ENCODE measurements at regions not wholly inside any gene's neighbourhood (a gene's known extent, or its start where the extent isn't known, plus 50 kb on each side); places are given as distances from the start of the nearest gene placed in this dataset.

DNA sequence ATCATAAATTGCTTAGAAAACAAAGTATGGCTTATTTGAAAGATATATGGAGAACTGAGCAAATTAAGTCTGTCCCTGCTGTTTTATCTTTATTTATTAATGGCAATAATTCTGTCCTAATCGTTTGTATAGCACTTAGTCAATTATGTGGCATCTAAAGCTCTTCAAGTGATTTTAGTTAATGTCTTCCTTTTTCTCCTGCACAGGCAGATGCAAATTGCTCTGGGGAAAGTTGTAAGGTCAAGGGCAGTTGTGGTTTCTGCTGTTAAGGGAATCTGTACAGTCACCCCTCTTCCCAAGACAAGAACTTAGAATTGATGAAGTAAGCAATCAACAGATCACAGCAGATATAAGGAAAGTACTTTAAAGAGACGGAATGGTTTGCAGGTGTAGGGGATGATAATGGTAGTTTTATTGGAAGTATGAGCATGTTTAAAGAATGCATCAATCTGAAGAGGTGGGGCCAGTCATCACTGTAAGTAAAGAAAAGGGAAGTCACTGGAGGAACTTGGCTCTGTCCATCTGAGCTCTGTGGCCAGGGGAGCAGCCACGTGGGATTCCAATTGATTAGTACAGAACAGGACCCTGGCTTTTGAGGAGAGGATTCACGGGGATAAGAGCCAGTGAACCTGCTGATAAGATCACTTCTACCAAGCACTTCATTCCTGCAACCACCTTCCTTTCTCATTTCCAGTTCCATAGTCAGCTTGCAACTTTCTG, 116.0 kb upstream of the KCNJ6 start:
- Histone ChIP-seq H3K9me3 (ENCODE audit: control insufficient read depth in 4 of 4, insufficient read depth in 3 of 4, low read length in 3 of 4) (no peaks in the 10 kb centered on the region), H3K4me1 (ENCODE audit: control insufficient read depth in 5 of 5, insufficient read depth in 5 of 5, low read length in 5 of 5) (no peaks in the 10 kb centered on the region), H3K9ac (ENCODE audit: insufficient read depth in 1 of 2, low read length in 2 of 2) (no peak overlapping the region), H3K27me3 (ENCODE audit: control insufficient read depth in 3 of 3, insufficient read depth in 3 of 3, low read length in 2 of 3) (no peaks in the 10 kb centered on the region), H3K27ac (ENCODE audit: low read depth in 1 of 2, low read length in 1 of 2) (no peak overlapping the region), H3K36me3 (ENCODE audit: control insufficient read depth in 4 of 4, insufficient read depth in 4 of 4, low read length in 4 of 4) (no peaks in the 10 kb centered on the region), H3K4me3 (no peak overlapping the region)
- TF ChIP-seq, protein P1, sequence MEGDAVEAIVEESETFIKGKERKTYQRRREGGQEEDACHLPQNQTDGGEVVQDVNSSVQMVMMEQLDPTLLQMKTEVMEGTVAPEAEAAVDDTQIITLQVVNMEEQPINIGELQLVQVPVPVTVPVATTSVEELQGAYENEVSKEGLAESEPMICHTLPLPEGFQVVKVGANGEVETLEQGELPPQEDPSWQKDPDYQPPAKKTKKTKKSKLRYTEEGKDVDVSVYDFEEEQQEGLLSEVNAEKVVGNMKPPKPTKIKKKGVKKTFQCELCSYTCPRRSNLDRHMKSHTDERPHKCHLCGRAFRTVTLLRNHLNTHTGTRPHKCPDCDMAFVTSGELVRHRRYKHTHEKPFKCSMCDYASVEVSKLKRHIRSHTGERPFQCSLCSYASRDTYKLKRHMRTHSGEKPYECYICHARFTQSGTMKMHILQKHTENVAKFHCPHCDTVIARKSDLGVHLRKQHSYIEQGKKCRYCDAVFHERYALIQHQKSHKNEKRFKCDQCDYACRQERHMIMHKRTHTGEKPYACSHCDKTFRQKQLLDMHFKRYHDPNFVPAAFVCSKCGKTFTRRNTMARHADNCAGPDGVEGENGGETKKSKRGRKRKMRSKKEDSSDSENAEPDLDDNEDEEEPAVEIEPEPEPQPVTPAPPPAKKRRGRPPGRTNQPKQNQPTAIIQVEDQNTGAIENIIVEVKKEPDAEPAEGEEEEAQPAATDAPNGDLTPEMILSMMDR (IDR thresholded peaks at IDR 0.05; ENCODE audit: control extremely low read depth, extremely low read depth): no peak
- ATAC-seq (ENCODE audit: insufficient read depth, low FRiP score) (no peak), DNase-seq (no peak)
- WGBS, 2 donors: 41 to 43% methylated on average over 4 of the region's 4 CpGs

DNA sequence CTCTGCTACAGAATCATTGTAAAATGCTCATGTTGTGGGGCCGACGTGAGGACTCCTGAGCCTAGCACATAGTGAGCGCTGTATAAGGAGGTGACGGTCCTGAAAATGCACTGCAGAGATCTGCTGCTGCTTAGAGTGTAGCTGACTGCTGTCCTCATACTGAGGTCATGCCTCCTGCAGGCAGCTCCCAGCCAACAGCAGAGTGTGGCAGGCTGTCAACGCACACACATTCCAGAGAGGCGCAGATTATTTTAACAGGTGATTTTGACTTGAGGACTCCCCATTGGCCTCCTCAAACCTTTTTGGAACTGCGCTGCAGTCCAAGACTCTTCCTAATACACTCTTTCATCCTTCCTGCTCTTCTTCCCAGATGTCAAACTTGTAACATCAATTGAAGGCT, 119.8 kb upstream of the KCNJ6 start:
- DNase-seq (no peak), ATAC-seq (ENCODE audit: insufficient read depth, low FRiP score) (no peak)
- Histone ChIP-seq H3K27ac (ENCODE audit: low read depth in 1 of 2, low read length in 1 of 2) (no peak overlapping the region), H3K27me3 (ENCODE audit: control insufficient read depth in 3 of 3, insufficient read depth in 3 of 3, low read length in 2 of 3) (no peaks in the 10 kb centered on the region), H3K9ac (ENCODE audit: insufficient read depth in 1 of 2, low read length in 2 of 2) (no peak overlapping the region), H3K36me3 (ENCODE audit: control insufficient read depth in 4 of 4, insufficient read depth in 4 of 4, low read length in 4 of 4) (no peaks in the 10 kb centered on the region), H3K9me3 (ENCODE audit: control insufficient read depth in 4 of 4, insufficient read depth in 3 of 4, low read length in 3 of 4) (no peaks in the 10 kb centered on the region), H3K4me3 (no peak overlapping the region), H3K4me1 (ENCODE audit: control insufficient read depth in 5 of 5, insufficient read depth in 5 of 5, low read length in 5 of 5) (no peaks in the 10 kb centered on the region)
- 91 to 92% methylated on average over 7 of the region's 7 CpGs for WGBS, 2 donors
- TF ChIP-seq, protein P1 (IDR thresholded peaks at IDR 0.05; ENCODE audit: control extremely low read depth, extremely low read depth): no peak

DNA sequence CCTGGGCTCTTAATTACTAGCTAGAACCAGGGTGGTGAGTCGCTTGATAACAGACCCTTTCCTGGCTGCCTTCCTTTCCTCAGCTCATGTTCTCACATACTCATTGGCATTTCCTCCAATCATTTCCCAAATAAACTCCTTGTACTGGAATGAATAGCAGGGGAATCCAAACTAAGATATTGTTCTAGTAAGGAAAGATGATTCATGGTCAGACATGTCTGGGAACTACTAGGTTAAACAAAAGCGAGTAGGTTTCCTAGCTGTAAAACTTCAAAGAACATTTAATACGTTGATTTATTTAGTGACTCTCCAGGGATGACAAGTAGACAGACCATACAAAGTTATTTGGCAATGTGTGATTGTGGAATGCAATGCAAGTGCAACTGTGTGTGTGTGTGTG, 121.2 kb upstream of the KCNJ6 start:
- Histone ChIP-seq H3K27me3 (ENCODE audit: control insufficient read depth in 3 of 3, insufficient read depth in 3 of 3, low read length in 2 of 3) (no peaks in the 10 kb centered on the region), H3K9me3 (ENCODE audit: control insufficient read depth in 4 of 4, insufficient read depth in 3 of 4, low read length in 3 of 4) (no peaks in the 10 kb centered on the region), H3K36me3 (ENCODE audit: control insufficient read depth in 4 of 4, insufficient read depth in 4 of 4, low read length in 4 of 4) (no peaks in the 10 kb centered on the region), H3K9ac (ENCODE audit: insufficient read depth in 1 of 2, low read length in 2 of 2) (no peak overlapping the region), H3K27ac (ENCODE audit: low read depth in 1 of 2, low read length in 1 of 2) (no peak overlapping the region), H3K4me1 (ENCODE audit: control insufficient read depth in 5 of 5, insufficient read depth in 5 of 5, low read length in 5 of 5) (no peaks in the 10 kb centered on the region), H3K4me3 (no peak overlapping the region)
- WGBS, 2 donors: 52 to 63% methylated on average over 3 of the region's 3 CpGs
- DNase-seq: no peak
- no peak for ATAC-seq (ENCODE audit: insufficient read depth, low FRiP score)
- TF ChIP-seq, protein P1 (IDR thresholded peaks at IDR 0.05; ENCODE audit: control extremely low read depth, extremely low read depth): no peak

DNA sequence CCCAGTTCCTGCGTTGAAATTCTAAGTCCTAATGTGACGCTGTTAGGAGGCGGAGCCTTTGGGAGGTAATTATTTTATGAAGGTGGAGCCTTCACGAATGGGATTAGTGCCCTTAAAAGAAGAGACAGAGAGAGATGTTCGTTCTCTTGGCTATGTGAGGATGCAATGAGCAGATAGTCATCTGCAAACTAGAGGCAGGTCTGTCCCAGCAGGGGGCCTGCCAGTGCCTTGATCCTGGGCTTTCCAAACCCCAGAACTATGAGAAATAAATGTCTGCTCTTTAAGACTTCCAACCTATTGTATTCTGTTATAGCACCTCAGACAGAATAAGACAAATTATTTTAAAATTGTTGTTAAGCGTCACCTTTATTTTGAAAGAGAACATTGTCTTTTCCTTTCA, 123.1 kb upstream of the KCNJ6 start:
- TF ChIP-seq, protein P1 (IDR thresholded peaks at IDR 0.05; ENCODE audit: control extremely low read depth, extremely low read depth): no peak
- ATAC-seq (ENCODE audit: insufficient read depth, low FRiP score) (no peak), DNase-seq (no peak)
- no peaks in the 10 kb centered on the region for H3K9me3 ChIP-seq (ENCODE audit: control insufficient read depth in 4 of 4, insufficient read depth in 3 of 4, low read length in 3 of 4)
- 77 to 78% methylated on average over 6 of the region's 6 CpGs for WGBS, 2 donors
- H3K4me1 ChIP-seq (ENCODE audit: control insufficient read depth in 5 of 5, insufficient read depth in 5 of 5, low read length in 5 of 5): no peaks in the 10 kb centered on the region
- no peak overlapping the region for H3K9ac ChIP-seq (ENCODE audit: insufficient read depth in 1 of 2, low read length in 2 of 2)
- no peak overlapping the region for H3K27ac ChIP-seq (ENCODE audit: low read depth in 1 of 2, low read length in 1 of 2)
- H3K4me3 ChIP-seq: no peak overlapping the region
- H3K27me3 ChIP-seq (ENCODE audit: control insufficient read depth in 3 of 3, insufficient read depth in 3 of 3, low read length in 2 of 3): no peaks in the 10 kb centered on the region
- no peaks in the 10 kb centered on the region for H3K36me3 ChIP-seq (ENCODE audit: control insufficient read depth in 4 of 4, insufficient read depth in 4 of 4, low read length in 4 of 4)

All from lung (tissue), 11 donors.